ENCODE measurements at regions not wholly inside any gene's neighbourhood (a gene's known extent, or its start where the extent isn't known, plus 50 kb on each side); places are given as distances from the start of the nearest gene placed in this dataset.

DNA sequence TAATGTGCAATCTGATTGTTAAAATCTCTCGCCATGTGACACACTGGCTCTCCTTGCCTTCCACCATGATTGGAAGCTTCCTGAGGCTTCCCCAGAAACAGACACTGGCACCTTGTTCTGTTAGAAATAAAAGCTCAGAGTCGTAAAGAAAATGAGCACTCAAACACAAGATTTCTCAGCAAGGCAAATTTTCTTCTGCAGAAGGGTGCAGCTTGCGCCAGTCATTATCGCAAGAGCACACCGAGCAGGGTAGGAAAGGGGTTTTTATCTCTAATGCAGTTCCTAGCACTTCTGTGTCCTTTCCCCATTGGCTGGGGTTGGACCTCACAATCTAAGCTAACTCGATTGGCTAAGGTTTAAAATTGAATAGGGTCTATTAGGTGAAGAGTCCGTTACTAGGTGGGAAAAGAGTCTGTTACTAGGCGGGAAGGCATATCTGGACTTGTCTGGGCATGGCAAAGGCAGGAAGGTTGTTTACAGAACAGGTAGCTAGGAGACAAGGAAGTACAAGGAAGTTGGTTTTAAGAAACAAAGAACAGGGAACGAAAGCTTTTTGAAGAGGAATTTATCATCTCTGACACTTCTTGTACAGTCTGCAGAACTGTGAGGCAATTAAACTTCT, 62.6 kb upstream of the BICD1 start:
- no peak for TF ChIP-seq CTCF (IDR thresholded peaks at IDR 0.05; ENCODE audit: extremely low read depth, insufficient read depth, missing control alignments)
- DNase-seq (ENCODE audit: low spot score): no peak
- in situ Hi-C loops (cut with MboI; ENCODE audit: low pct_unique_long_range_greater_than_20kb, low sequenced_read_pairs, unreplicated experiment): no loop called here

DNA sequence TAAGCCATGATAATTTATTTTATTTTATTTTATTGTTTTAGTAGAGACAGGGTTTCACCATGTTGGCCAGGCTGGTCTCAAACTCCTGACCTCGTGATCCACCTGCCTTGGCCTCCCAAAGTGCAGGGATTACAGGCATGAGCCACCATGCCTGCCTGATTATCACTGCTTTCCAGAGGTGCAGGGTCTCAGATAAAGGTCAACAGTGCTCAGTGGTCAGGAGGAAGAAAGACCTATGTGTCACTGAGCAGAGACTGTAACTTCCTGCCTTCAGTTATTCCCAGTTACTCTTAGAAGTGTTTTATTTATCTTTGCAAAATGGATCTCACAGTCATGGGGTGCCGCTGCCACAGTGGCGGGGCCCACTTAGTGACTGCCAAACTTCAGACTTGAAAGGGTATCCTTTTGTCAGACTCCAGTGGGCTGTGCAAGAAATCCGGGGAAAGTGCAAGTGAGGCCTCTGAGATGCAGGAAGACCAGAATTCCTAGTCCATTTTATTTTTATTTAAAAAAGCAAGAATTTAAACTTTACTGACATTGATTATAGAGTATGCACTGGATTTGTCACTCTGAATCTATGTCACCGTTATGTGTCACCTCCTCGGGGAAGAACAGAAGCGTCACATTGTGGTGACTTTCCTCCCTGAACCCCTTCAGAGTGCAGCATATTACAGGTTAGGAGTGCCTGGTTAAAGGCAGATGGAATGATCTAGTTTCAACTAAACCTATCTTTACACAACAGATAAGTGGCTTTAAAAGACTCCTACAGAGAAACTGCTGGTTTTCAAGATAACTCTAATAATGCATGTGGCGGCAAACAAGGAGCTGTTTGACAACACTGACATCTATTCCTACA, 59.1 kb upstream of the BICD1 start:
- no peak for TF ChIP-seq CTCF (IDR thresholded peaks at IDR 0.05; ENCODE audit: extremely low read depth, insufficient read depth, missing control alignments)
- in situ Hi-C loops (cut with MboI; ENCODE audit: low pct_unique_long_range_greater_than_20kb, low sequenced_read_pairs, unreplicated experiment): no loop called here
- DNase-seq (ENCODE audit: low spot score): no peak

DNA sequence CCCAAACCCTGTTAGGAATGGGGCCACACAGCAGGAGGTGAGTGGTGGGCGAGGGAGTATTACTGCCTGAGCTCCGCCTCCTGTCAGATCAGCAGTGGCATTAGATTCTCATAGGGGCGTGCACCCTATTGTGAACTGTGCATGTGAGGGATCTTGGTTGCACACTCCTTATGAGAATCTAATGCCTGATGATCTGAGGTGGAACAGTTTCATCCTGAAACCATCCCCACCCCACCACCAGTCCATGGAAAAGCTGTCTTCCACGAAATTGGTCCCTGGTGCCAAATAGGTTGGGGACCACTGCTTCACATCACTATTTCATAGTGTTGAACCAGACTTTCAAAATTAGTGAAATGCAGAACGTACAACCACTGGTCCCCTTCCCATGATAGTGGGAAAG, 57.9 kb upstream of the BICD1 start:
- in situ Hi-C loops (cut with MboI; ENCODE audit: low pct_unique_long_range_greater_than_20kb, low sequenced_read_pairs, unreplicated experiment): no loop called here

DNA sequence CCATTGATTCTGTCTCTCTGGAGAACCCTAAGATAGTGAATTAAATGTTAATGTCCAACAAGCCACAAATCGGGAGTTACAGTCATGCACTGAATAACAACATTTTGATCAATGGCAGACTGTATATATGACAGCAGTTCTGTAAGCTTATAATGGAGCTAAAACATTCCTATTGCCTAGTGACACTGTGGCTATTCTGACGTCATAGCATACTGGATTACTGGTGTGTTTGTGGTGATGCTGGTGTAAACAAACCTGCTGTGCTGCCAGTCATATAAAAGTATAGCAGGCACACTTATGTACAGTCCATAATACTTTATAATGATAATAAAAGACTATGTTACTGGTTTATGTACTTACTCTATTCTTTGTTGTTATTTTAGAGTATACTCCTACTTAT, 56.7 kb upstream of the BICD1 start:
- in situ Hi-C loops (cut with MboI; ENCODE audit: low pct_unique_long_range_greater_than_20kb, low sequenced_read_pairs, unreplicated experiment): loop anchor here (25.0 kb wide), 2 partner anchors 262 to 388 kb away; partner anchors contain the start of gene ETFBKMT
- no peak for TF ChIP-seq CTCF (IDR thresholded peaks at IDR 0.05; ENCODE audit: extremely low read depth, insufficient read depth, missing control alignments)
- DNase-seq (ENCODE audit: low spot score): no peak

More for the DNA sequence above, 57.9 kb upstream of the BICD1 start:
- DNase-seq (ENCODE audit: low spot score): no peak
- TF ChIP-seq CTCF (IDR thresholded peaks at IDR 0.05; ENCODE audit: extremely low read depth, insufficient read depth, missing control alignments): no peak

- no peak for DNase-seq (ENCODE audit: low spot score)
- in situ Hi-C loops (cut with MboI; ENCODE audit: low pct_unique_long_range_greater_than_20kb, low sequenced_read_pairs, unreplicated experiment): loop anchor here (25.0 kb wide), 2 partner anchors 261 to 389 kb away; partner anchors contain the start of gene ETFBKMT
- no peak for TF ChIP-seq CTCF (IDR thresholded peaks at IDR 0.05; ENCODE audit: extremely low read depth, insufficient read depth, missing control alignments)
Measured at GRCh38 chr12:32051511-32052211, 55.0 kb upstream of the BICD1 start.

- no peak for DNase-seq (ENCODE audit: low spot score)
- in situ Hi-C loops (cut with MboI; ENCODE audit: low pct_unique_long_range_greater_than_20kb, low sequenced_read_pairs, unreplicated experiment): loop anchor here (25.0 kb wide), 2 partner anchors 260 to 390 kb away; partner anchors contain the start of gene ETFBKMT
- no peak for TF ChIP-seq CTCF (IDR thresholded peaks at IDR 0.05; ENCODE audit: extremely low read depth, insufficient read depth, missing control alignments)
Measured at GRCh38 chr12:32052212-32052713, 54.4 kb upstream of the BICD1 start.

Data from GM13977 (cell line).